ENCODE measurements at regions not wholly inside any gene's neighbourhood (a gene's known extent, or its start where the extent isn't known, plus 50 kb on each side); places are given as distances from the start of the nearest gene placed in this dataset.

- no peak for DNase-seq (ENCODE audit: low spot score)
Measured at GRCh38 chr15:49751191-49751590, 130.3 kb downstream of the DTWD1 start.

- no peak for DNase-seq (ENCODE audit: low spot score)
Measured at GRCh38 chr15:49751751-49752150, 130.9 kb downstream of the DTWD1 start.

GRCh38 chr15:49752517-49752916, 131.7 kb downstream of the DTWD1 start:
- no peak for DNase-seq (ENCODE audit: low spot score)

- no peak for DNase-seq (ENCODE audit: low spot score)
Measured at GRCh38 chr15:49758456-49758855, 137.6 kb downstream of the DTWD1 start.

GRCh38 chr15:49758856-49759255, 138.0 kb downstream of the DTWD1 start:
- no peak for DNase-seq (ENCODE audit: low spot score)

- no peak for DNase-seq (ENCODE audit: low spot score)
Measured at GRCh38 chr15:49760749-49761148, 139.9 kb downstream of the DTWD1 start.

- no peak for DNase-seq (ENCODE audit: low spot score)
Measured at GRCh38 chr15:49769225-49769624, 148.4 kb downstream of the DTWD1 start.

GRCh38 chr15:49789436-49789835, 168.6 kb downstream of the DTWD1 start:
- no peak for DNase-seq (ENCODE audit: low spot score)

- no peak for DNase-seq (ENCODE audit: low spot score)
Measured at GRCh38 chr15:49793943-49794342, 173.1 kb downstream of the DTWD1 start.

GRCh38 chr15:49801796-49802195, 180.9 kb downstream of the DTWD1 start:
- no peak for DNase-seq (ENCODE audit: low spot score)
